ENCODE measurements at regions not wholly inside any gene's neighbourhood (a gene's known extent, or its start where the extent isn't known, plus 50 kb on each side); places are given as distances from the start of the nearest gene placed in this dataset.

DNA sequence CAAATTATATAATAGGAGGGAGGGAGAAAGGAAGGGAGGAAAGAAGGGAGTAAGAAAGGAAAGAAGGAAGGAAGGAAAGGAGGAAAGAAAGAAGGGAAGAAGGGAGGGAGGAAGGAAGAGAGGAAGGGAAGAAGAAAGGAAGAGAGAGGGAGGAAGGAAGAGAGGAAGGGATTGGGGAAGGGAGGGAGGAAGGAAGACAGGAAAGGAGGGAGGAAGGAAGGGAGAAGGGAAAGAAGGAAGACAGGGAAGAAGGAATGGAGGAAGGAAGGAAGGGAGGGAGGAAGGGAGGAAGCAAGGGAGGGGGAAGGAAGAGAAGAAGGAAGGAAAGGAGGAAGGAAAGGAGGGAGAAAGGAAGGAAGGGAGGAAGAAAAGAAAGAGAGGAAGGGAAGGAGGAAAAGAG lies 660.5 kb downstream of the EPM2A start:
- POLR2A ChIA-PET, result no interaction called here

DNA sequence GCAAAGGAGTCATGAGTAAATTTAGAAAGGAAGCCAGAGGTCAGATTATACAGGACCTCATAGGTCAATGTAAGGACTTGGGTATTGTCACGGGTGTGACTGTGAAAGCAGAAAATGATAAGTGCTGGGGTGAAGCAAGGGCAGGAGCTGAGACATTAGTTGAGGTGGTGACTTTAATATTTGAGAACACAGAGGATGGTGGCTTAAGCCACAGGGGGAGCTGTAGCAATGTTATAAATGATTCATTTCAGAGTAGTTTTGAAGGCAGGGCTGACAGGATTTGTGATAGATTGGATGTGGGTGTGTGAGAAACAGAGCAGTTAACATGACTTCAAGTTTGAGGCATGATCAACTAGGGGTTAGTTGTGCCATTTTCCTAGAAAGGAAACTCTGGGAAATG lies 659.9 kb downstream of the EPM2A start:
- no peaks in the 10 kb centered on the region for H3K36me3 ChIP-seq (replicated peaks in 1 of 2; ENCODE audit: control extremely low read depth in 1 of 2, control insufficient read depth in 1 of 2, extremely low read depth in 1 of 2, insufficient read depth in 2 of 2, low read length in 1 of 2)
- H3K79me2 ChIP-seq (ENCODE audit: control insufficient read depth, insufficient read depth, low read length), result no peaks in the 10 kb centered on the region
- H2AFZ ChIP-seq (ENCODE audit: insufficient read depth, low read depth, low read length, poor library complexity, severe bottlenecking), result no peak overlapping the region
- H3K4me2 ChIP-seq (replicated peaks; ENCODE audit: low read depth, low read length, poor library complexity, severe bottlenecking), result no peak overlapping the region
- no peaks in the 10 kb centered on the region for H3K4me1 Mint-ChIP-seq
- H3K4me1 ChIP-seq (ENCODE audit: control insufficient read depth in 2 of 2, insufficient read depth in 2 of 2, low read length in 2 of 2), result no peaks in the 10 kb centered on the region
- no peaks in the 10 kb centered on the region for H3K9me3 Mint-ChIP-seq (ENCODE audit: insufficient read depth)
- no peak for ATAC-seq (ENCODE audit: low read depth)
- CTCF ChIA-PET, result interaction anchor here (0.7 kb wide), 1 partner anchor 31 kb away, joined by 4 read pairs; no protein-coding TSS in a partner anchor
- H3K9ac ChIP-seq (ENCODE audit: low read length), result no peak overlapping the region
- no peaks in the 10 kb centered on the region for H3K9me3 ChIP-seq (ENCODE audit: control extremely low read depth in 1 of 3, control insufficient read depth in 2 of 3, insufficient read depth in 1 of 3, low read length in 2 of 3)
- peaks cover 2% of the 10 kb centered on the region for H3K27me3 Mint-ChIP-seq
- DNase-seq, result no peak
- no peak overlapping the region for H3K27ac ChIP-seq (ENCODE audit: low read length in 2 of 2)
- intact Hi-C loops (cut with micrococcal nuclease), result no loop called here
- no peak overlapping the region for H3K27ac Mint-ChIP-seq
- no peak overlapping the region for H3K4me3 ChIP-seq (ENCODE audit: control extremely low read depth in 1 of 5, extremely low read depth in 1 of 5, insufficient read depth in 1 of 5, low read depth in 2 of 5, low read length in 4 of 5)
- no peak for TF ChIP-seq EZH2 (IDR thresholded peaks at IDR 0.05; ENCODE audit: borderline replicate concordance, insufficient read depth, low read depth, low read length, poor library complexity, severe bottlenecking)
- TF ChIP-seq, protein P1, sequence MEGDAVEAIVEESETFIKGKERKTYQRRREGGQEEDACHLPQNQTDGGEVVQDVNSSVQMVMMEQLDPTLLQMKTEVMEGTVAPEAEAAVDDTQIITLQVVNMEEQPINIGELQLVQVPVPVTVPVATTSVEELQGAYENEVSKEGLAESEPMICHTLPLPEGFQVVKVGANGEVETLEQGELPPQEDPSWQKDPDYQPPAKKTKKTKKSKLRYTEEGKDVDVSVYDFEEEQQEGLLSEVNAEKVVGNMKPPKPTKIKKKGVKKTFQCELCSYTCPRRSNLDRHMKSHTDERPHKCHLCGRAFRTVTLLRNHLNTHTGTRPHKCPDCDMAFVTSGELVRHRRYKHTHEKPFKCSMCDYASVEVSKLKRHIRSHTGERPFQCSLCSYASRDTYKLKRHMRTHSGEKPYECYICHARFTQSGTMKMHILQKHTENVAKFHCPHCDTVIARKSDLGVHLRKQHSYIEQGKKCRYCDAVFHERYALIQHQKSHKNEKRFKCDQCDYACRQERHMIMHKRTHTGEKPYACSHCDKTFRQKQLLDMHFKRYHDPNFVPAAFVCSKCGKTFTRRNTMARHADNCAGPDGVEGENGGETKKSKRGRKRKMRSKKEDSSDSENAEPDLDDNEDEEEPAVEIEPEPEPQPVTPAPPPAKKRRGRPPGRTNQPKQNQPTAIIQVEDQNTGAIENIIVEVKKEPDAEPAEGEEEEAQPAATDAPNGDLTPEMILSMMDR (IDR thresholded peaks at IDR 0.05), result no peak
- no peak overlapping the region for H3K4me3 Mint-ChIP-seq
- POLR2A ChIA-PET, result no interaction called here
- WGBS (ENCODE audit: insufficient coverage), result 70% methylated on average over 1 of the region's 1 CpG
- no peaks in the 10 kb centered on the region for H3K27me3 ChIP-seq (replicated peaks in 1 of 4; ENCODE audit: control extremely low read depth in 1 of 4, control insufficient read depth in 3 of 4, insufficient read depth in 4 of 4, low read length in 3 of 4)
- no peaks in the 10 kb centered on the region for H4K20me1 ChIP-seq (ENCODE audit: control insufficient read depth, insufficient read depth, low read length, poor library complexity, severe bottlenecking)

More for the DNA sequence above, 660.5 kb downstream of the EPM2A start:
- Histone ChIP-seq H4K20me1 (ENCODE audit: control insufficient read depth, insufficient read depth, low read length, poor library complexity, severe bottlenecking) (no peaks in the 10 kb centered on the region), H3K4me1 (ENCODE audit: control insufficient read depth in 2 of 2, insufficient read depth in 2 of 2, low read length in 2 of 2) (no peaks in the 10 kb centered on the region), H3K79me2 (ENCODE audit: control insufficient read depth, insufficient read depth, low read length) (no peaks in the 10 kb centered on the region), H3K36me3 (replicated peaks in 1 of 2; ENCODE audit: control extremely low read depth in 1 of 2, control insufficient read depth in 1 of 2, extremely low read depth in 1 of 2, insufficient read depth in 2 of 2, low read length in 1 of 2) (no peaks in the 10 kb centered on the region), H3K4me3 (ENCODE audit: control extremely low read depth in 1 of 5, extremely low read depth in 1 of 5, insufficient read depth in 1 of 5, low read depth in 2 of 5, low read length in 4 of 5) (no peak overlapping the region), H3K27me3 (replicated peaks in 1 of 4; ENCODE audit: control extremely low read depth in 1 of 4, control insufficient read depth in 3 of 4, insufficient read depth in 4 of 4, low read length in 3 of 4) (no peaks in the 10 kb centered on the region), H3K9ac (ENCODE audit: low read length) (no peak overlapping the region), H3K9me3 (ENCODE audit: control extremely low read depth in 1 of 3, control insufficient read depth in 2 of 3, insufficient read depth in 1 of 3, low read length in 2 of 3) (no peaks in the 10 kb centered on the region), H3K4me2 (replicated peaks; ENCODE audit: low read depth, low read length, poor library complexity, severe bottlenecking) (no peak overlapping the region), H2AFZ (ENCODE audit: insufficient read depth, low read depth, low read length, poor library complexity, severe bottlenecking) (no peak overlapping the region), H3K27ac (ENCODE audit: low read length in 2 of 2) (no peak overlapping the region)
- intact Hi-C loops (cut with micrococcal nuclease), result no loop called here
- TF ChIP-seq, protein P1 (IDR thresholded peaks at IDR 0.05), result no peak
- TF ChIP-seq EZH2 (IDR thresholded peaks at IDR 0.05; ENCODE audit: borderline replicate concordance, insufficient read depth, low read depth, low read length, poor library complexity, severe bottlenecking), result no peak
- CTCF ChIA-PET, result no interaction called here
- Mint-ChIP-seq H3K27me3 (peaks cover 2% of the 10 kb centered on the region), H3K4me1 (no peaks in the 10 kb centered on the region), H3K4me3 (no peak overlapping the region), H3K9me3 (ENCODE audit: insufficient read depth) (no peaks in the 10 kb centered on the region), H3K27ac (no peak overlapping the region)
- DNase-seq, result no peak
- no peak for ATAC-seq (ENCODE audit: low read depth)
